Neural cell (in vitro differentiated cells): ENCODE measurements at regions not wholly inside any gene's neighbourhood (a gene's known extent, or its start where the extent isn't known, plus 50 kb on each side); places are given as distances from the start of the nearest gene placed in this dataset.

ENCODE experiments used
- H2AFZ ChIP-seq: fragments of 200-600, 300-800 bp; sonication (generic), shearing (Covaris generic); 2 replicates; pipeline ENCODE4 v1.6.0; 2014; ENCODE audit warnings: low read depth, mild to moderate bottlenecking, antibody characterized with exemption, low read length, moderate library complexity
- H3F3A ChIP-seq: fragments of 200-600 bp; shearing (Covaris generic); 2 replicates; pipeline ENCODE4 v1.6.1; 2016; ENCODE audit warnings: mild to moderate bottlenecking, moderate library complexity, mixed read lengths, antibody characterized with exemption, low read length; ENCODE audit not compliant: insufficient read depth, poor library complexity, severe bottlenecking
- H3K27ac ChIP-seq: fragments of 200-600, 300-800 bp; sonication (generic), shearing (Covaris generic); 2 replicates; pipeline ENCODE4 v1.5.1; 2014; ENCODE audit warnings: mild to moderate bottlenecking, low read length, moderate library complexity
- H3K27me3 ChIP-seq: fragments of 300-800, 200-600 bp; sonication (generic), shearing (Covaris generic); 2 replicates; pipeline ENCODE4 v1.6.0; 2014; ENCODE audit warnings: mild to moderate bottlenecking, low read depth, low read length, moderate library complexity; ENCODE audit not compliant: insufficient read depth
- H3K36me3 ChIP-seq: fragments of 300-800, 200-600 bp; sonication (generic), shearing (Covaris generic); 2 replicates; pipeline ENCODE4 v1.5.1; 2014; ENCODE audit warnings: mild to moderate bottlenecking, antibody characterized with exemption, low read length, moderate library complexity; ENCODE audit not compliant: insufficient read depth
- H3K4me2 ChIP-seq: fragments of 300-800, 200-600 bp; sonication (generic), shearing (Covaris generic); 2 replicates; pipeline ENCODE4 v1.6.0; 2014; ENCODE audit warnings: mild to moderate bottlenecking, low read length
- H3K4me3 ChIP-seq: fragments of 300-800, 200-600 bp; sonication (generic), shearing (Covaris generic); 2 replicates; pipeline ENCODE4 v1.5.1; 2014; ENCODE audit warnings: mild to moderate bottlenecking, low read length, moderate library complexity
- H3K79me2 ChIP-seq: fragments of 200-600 bp; shearing (Covaris generic); replicated peaks from 2 replicates; pipeline ENCODE4 v1.6.0; 2014; ENCODE audit warnings: mild to moderate bottlenecking, low read length, moderate library complexity; ENCODE audit not compliant: insufficient read depth
- H3K9ac ChIP-seq: fragments of 300-800, 200-600 bp; sonication (generic), shearing (Covaris generic); 2 replicates; pipeline ENCODE4 v1.6.1; 2016; ENCODE audit warnings: mild to moderate bottlenecking, low read length, mixed read lengths
- H3K9me2 ChIP-seq: fragments of 200-600 bp; shearing (Covaris generic); 2 replicates; pipeline ENCODE4 v1.6.1; 2016; ENCODE audit warnings: mild to moderate bottlenecking, low read length, mixed read lengths; ENCODE audit not compliant: insufficient read depth
- H3K9me3 ChIP-seq: fragments of 200-600, 300-800 bp; sonication (generic), shearing (Covaris generic); 2 replicates; pipeline ENCODE4 v1.6.1; 2016; ENCODE audit warnings: mild to moderate bottlenecking, mixed run types, low read length, moderate library complexity, mixed read lengths
- H4K20me1 ChIP-seq: fragments of 200-600 bp; shearing (Covaris generic); 2 replicates; pipeline ENCODE4 v1.6.1; 2016; ENCODE audit warnings: mild to moderate bottlenecking, mixed run types; ENCODE audit not compliant: insufficient read depth
- EP300 ChIP-seq: fragments of 450-650 bp; conservative IDR thresholded peaks from 2 replicates; pipeline ENCODE4 v1.6.1; 2014; ENCODE audit warnings: antibody characterized with exemption, mild to moderate bottlenecking, moderate library complexity; ENCODE audit not compliant: poor library complexity, severe bottlenecking
- EZH2 ChIP-seq: fragments of 200-600, 300-800 bp; shearing (Covaris generic), sonication (generic); IDR thresholded peaks from 2 replicates; pipeline ENCODE4 v1.6.1; 2014; ENCODE audit warnings: antibody characterized with exemption, low read length, borderline replicate concordance, mild to moderate bottlenecking; ENCODE audit not compliant: insufficient read depth, poor library complexity, severe bottlenecking
- MXI1 ChIP-seq: fragments of 450-650 bp; conservative IDR thresholded peaks from 2 replicates; pipeline ENCODE4 v1.6.1; 2014; ENCODE audit warnings: antibody characterized with exemption, mild to moderate bottlenecking; ENCODE audit not compliant: poor library complexity, severe bottlenecking
- POLR2AphosphoS5 ChIP-seq: IDR thresholded peaks from 2 replicates; pipeline ENCODE4 v1.6.1; 2012
- RAD21 ChIP-seq: fragments of 450-650 bp; conservative IDR thresholded peaks from 2 replicates; pipeline ENCODE4 v1.6.1; 2014; ENCODE audit warnings: antibody characterized with exemption, mild to moderate bottlenecking, moderate library complexity
- REST ChIP-seq: IDR thresholded peaks from 2 replicates; pipeline ENCODE4 v1.6.1; 2012; ENCODE audit warnings: borderline replicate concordance
- SMC3 ChIP-seq: fragments of 450-650 bp; conservative IDR thresholded peaks from 2 replicates; pipeline ENCODE4 v1.6.1; 2014; ENCODE audit warnings: antibody characterized with exemption, mild to moderate bottlenecking, moderate library complexity; ENCODE audit not compliant: poor library complexity
- TAF1 ChIP-seq: IDR thresholded peaks from 2 replicates; pipeline ENCODE4 v1.6.1; 2012; ENCODE audit warnings: low read depth
- TF ChIP-seq, protein P1 (sequence below): fragments of 450-650 bp; IDR thresholded peaks from 2 replicates; pipeline ENCODE4 v1.5.1; 2014; ENCODE audit warnings: antibody characterized with exemption, mild to moderate bottlenecking, moderate library complexity; ENCODE audit not compliant: poor library complexity, severe bottlenecking

GRCh38 chr4:59971952-59972351 is 1228.2 kb upstream of the ADGRL3 start:
- no peaks in the 10 kb centered on the region for H3K9me2 ChIP-seq
- H2AFZ ChIP-seq, result no peak overlapping the region
- H3K4me3 ChIP-seq, result no peak overlapping the region
- H3K27me3 ChIP-seq, result no peaks in the 10 kb centered on the region
- no peaks in the 10 kb centered on the region for H4K20me1 ChIP-seq
- H3F3A ChIP-seq, result no peaks in the 10 kb centered on the region
- TF ChIP-seq SMC3 (no peak), RAD21 (no peak), TAF1 (no peak), REST (no peak), EP300 (no peak), POLR2AphosphoS5 (no peak), MXI1 (no peak), EZH2 (no peak)
- TF ChIP-seq, protein P1, sequence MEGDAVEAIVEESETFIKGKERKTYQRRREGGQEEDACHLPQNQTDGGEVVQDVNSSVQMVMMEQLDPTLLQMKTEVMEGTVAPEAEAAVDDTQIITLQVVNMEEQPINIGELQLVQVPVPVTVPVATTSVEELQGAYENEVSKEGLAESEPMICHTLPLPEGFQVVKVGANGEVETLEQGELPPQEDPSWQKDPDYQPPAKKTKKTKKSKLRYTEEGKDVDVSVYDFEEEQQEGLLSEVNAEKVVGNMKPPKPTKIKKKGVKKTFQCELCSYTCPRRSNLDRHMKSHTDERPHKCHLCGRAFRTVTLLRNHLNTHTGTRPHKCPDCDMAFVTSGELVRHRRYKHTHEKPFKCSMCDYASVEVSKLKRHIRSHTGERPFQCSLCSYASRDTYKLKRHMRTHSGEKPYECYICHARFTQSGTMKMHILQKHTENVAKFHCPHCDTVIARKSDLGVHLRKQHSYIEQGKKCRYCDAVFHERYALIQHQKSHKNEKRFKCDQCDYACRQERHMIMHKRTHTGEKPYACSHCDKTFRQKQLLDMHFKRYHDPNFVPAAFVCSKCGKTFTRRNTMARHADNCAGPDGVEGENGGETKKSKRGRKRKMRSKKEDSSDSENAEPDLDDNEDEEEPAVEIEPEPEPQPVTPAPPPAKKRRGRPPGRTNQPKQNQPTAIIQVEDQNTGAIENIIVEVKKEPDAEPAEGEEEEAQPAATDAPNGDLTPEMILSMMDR, result no peak
- no peak overlapping the region for H3K4me2 ChIP-seq
- no peak overlapping the region for H3K9ac ChIP-seq
- H3K36me3 ChIP-seq, result no peaks in the 10 kb centered on the region
- no peak overlapping the region for H3K27ac ChIP-seq
- no peaks in the 10 kb centered on the region for H3K79me2 ChIP-seq
- H3K9me3 ChIP-seq, result no peaks in the 10 kb centered on the region

- no peaks in the 10 kb centered on the region for H3K36me3 ChIP-seq
- no peak overlapping the region for H3K4me3 ChIP-seq
- no peaks in the 10 kb centered on the region for H3K9me3 ChIP-seq
- H2AFZ ChIP-seq, result no peak overlapping the region
- no peaks in the 10 kb centered on the region for H3K27me3 ChIP-seq
- no peaks in the 10 kb centered on the region for H4K20me1 ChIP-seq
- no peaks in the 10 kb centered on the region for H3K79me2 ChIP-seq
- H3F3A ChIP-seq, result no peaks in the 10 kb centered on the region
- no peak overlapping the region for H3K27ac ChIP-seq
- no peaks in the 10 kb centered on the region for H3K9me2 ChIP-seq
- TF ChIP-seq, protein P1, result no peak
- TF ChIP-seq MXI1 (no peak), SMC3 (no peak), EZH2 (no peak), POLR2AphosphoS5 (no peak), RAD21 (no peak), TAF1 (no peak), REST (no peak), EP300 (no peak)
- no peak overlapping the region for H3K4me2 ChIP-seq
- H3K9ac ChIP-seq, result no peak overlapping the region
These were observed 1226.6 kb upstream of the ADGRL3 start for GRCh38 chr4:59973492-59973891.
